ENCODE measurements at regions not wholly inside any gene's neighbourhood (a gene's known extent, or its start where the extent isn't known, plus 50 kb on each side); places are given as distances from the start of the nearest gene placed in this dataset.

- CTCF ChIA-PET = no interaction called here
- no TSS peak for BruUV-seq (replicated peaks)
Measured at GRCh38 chr3:56957522-56957921, 102.9 kb upstream of the SPATA12 start.

GRCh38 chr3:56956906-56957305 is 103.6 kb upstream of the SPATA12 start:
- no peak overlapping the region for H3K27ac ChIP-seq (ENCODE audit: low read length)
- no peak for DNase-seq (ENCODE audit: low read depth, low spot score)
- no peak for ATAC-seq
- ChIA-PET POLR2A (no interaction called here), CTCF (no interaction called here)
- no peaks in the 10 kb centered on the region for H3K9me3 ChIP-seq (ENCODE audit: control insufficient read depth, insufficient read depth, low read depth, low read length)
- in situ Hi-C loops (cut with HindIII; ENCODE audit: low pct_unique_long_range_greater_than_20kb, low sequenced_read_pairs) (no loop called here), intact Hi-C loops (cut with micrococcal nuclease; ENCODE audit: unreplicated experiment) (no loop called here)
- no peak overlapping the region for H3K4me3 ChIP-seq (ENCODE audit: low read depth in 2 of 2, low read length in 2 of 2)
- no peak for TF ChIP-seq TCF7L2 (IDR thresholded peaks at IDR 0.05; ENCODE audit: low read depth, low read length)
- no peak for TF ChIP-seq POLR2AphosphoS5 (IDR thresholded peaks at IDR 0.05; ENCODE audit: low read depth, low read length)
- TF ChIP-seq REST (IDR thresholded peaks at IDR 0.05; ENCODE audit: insufficient read depth in 1 of 2, low read depth in 2 of 2, low read length in 1 of 2) = no peak
- TF ChIP-seq SIN3A (IDR thresholded peaks at IDR 0.05; ENCODE audit: borderline replicate concordance, insufficient read depth, low read depth, low read length) = no peak
- no TSS peak for BruUV-seq (replicated peaks)
- H3K4me1 ChIP-seq (ENCODE audit: control insufficient read depth, insufficient read depth, low read length) = no peaks in the 10 kb centered on the region
- H3K36me3 ChIP-seq (ENCODE audit: control insufficient read depth, insufficient read depth, low read length) = no peaks in the 10 kb centered on the region
- H3K27me3 ChIP-seq (ENCODE audit: control insufficient read depth, insufficient read depth, low read length) = no peaks in the 10 kb centered on the region

More at GRCh38 chr3:56957522-56957921, 102.9 kb upstream of the SPATA12 start:
- Histone ChIP-seq H3K36me3 (ENCODE audit: control insufficient read depth, insufficient read depth, low read length) (no peaks in the 10 kb centered on the region), H3K9me3 (ENCODE audit: control insufficient read depth, insufficient read depth, low read depth, low read length) (no peaks in the 10 kb centered on the region), H3K27me3 (ENCODE audit: control insufficient read depth, insufficient read depth, low read length) (no peaks in the 10 kb centered on the region), H3K4me3 (ENCODE audit: low read depth in 2 of 2, low read length in 2 of 2) (no peak overlapping the region), H3K27ac (ENCODE audit: low read length) (no peak overlapping the region), H3K4me1 (ENCODE audit: control insufficient read depth, insufficient read depth, low read length) (no peaks in the 10 kb centered on the region)
- TF ChIP-seq REST (IDR thresholded peaks at IDR 0.05; ENCODE audit: insufficient read depth in 1 of 2, low read depth in 2 of 2, low read length in 1 of 2) = no peak
- no peak for TF ChIP-seq TCF7L2 (IDR thresholded peaks at IDR 0.05; ENCODE audit: low read depth, low read length)
- TF ChIP-seq SIN3A (IDR thresholded peaks at IDR 0.05; ENCODE audit: borderline replicate concordance, insufficient read depth, low read depth, low read length) = no peak
- no peak for TF ChIP-seq CTCF (IDR thresholded peaks at IDR 0.05)
- no peak for TF ChIP-seq POLR2AphosphoS5 (IDR thresholded peaks at IDR 0.05; ENCODE audit: low read depth, low read length)
- in situ Hi-C loops (cut with HindIII; ENCODE audit: low pct_unique_long_range_greater_than_20kb, low sequenced_read_pairs) (no loop called here), intact Hi-C loops (cut with micrococcal nuclease; ENCODE audit: unreplicated experiment) (no loop called here)
- POLR2A ChIA-PET = no interaction called here
- DNase-seq (ENCODE audit: low read depth, low spot score) = no peak
- no peak for ATAC-seq
